Right lobe of liver (tissue), 4 donors: ENCODE measurements at regions not wholly inside any gene's neighbourhood (a gene's known extent, or its start where the extent isn't known, plus 50 kb on each side); places are given as distances from the start of the nearest gene placed in this dataset.

Experiments
- CTCF ChIP-seq, 4 donors: fragments of 200-600 bp in 3 of 4; fragments of 450-650 bp in 1 of 4; IDR thresholded peaks; one replicate each; pipeline versions ENCODE4 v1.5.1 to v1.8.0; 2016 to 2022; ENCODE audit warnings: antibody characterized with exemption in 4 of 4, mild to moderate bottlenecking in 2 of 4
- POLR2A ChIP-seq: fragments of 450-650 bp; IDR thresholded peaks from one replicate; pipeline ENCODE4 v1.6.1; 2017; ENCODE audit warnings: antibody characterized with exemption, mild to moderate bottlenecking
- donor health status: DM: no; HTN: no; CAD: no.
- donor health status: DM: no; HTN: no; CAD: no.
- donor health status: DM: no; HTN: yes; CAD: no.

- TF ChIP-seq POLR2A (no peak), CTCF (IDR thresholded peaks at IDR 0.05) (no peak)
Observed at GRCh38 chr18:55663891-55664290, 75.9 kb upstream of the TCF4 start.
